MM.1S (cell line): ENCODE measurements at regions not wholly inside any gene's neighbourhood (a gene's known extent, or its start where the extent isn't known, plus 50 kb on each side); places are given as distances from the start of the nearest gene placed in this dataset.

Source experiments
- DNase-seq: peaks from one replicate; pipeline ENCODE4 v3.0.0-alpha.2; 2015
- H2AFZ ChIP-seq: fragments of 300-600 bp; sonication (generic); 2 replicates; pipeline ENCODE4 v1.6.0; 2016; ENCODE audit warnings: antibody characterized with exemption, low read length
- H3F3A ChIP-seq: fragments of 300-600 bp; sonication (generic); 2 replicates; pipeline ENCODE4 v1.6.1; 2016; ENCODE audit warnings: mild to moderate bottlenecking, antibody characterized with exemption, low read length, moderate library complexity, mixed read lengths; ENCODE audit not compliant: insufficient read depth
- H3K27ac ChIP-seq: fragments of 300-600 bp; sonication (generic); 2 replicates; pipeline ENCODE4 v1.5.1; 2016; ENCODE audit warnings: mild to moderate bottlenecking, low read length
- H3K27me3 ChIP-seq: fragments of 300-600 bp; sonication (generic); replicated peaks from 2 replicates; pipeline ENCODE4 v1.6.0; 2016; ENCODE audit warnings: low read length; ENCODE audit not compliant: insufficient read depth
- H3K36me3 ChIP-seq: fragments of 300-600 bp; sonication (generic); replicated peaks from 2 replicates; pipeline ENCODE4 v1.6.1; 2016; ENCODE audit warnings: mild to moderate bottlenecking, low read length, mixed read lengths; ENCODE audit not compliant: insufficient read depth
- H3K4me1 ChIP-seq: fragments of 300-600 bp; sonication (generic); 2 replicates; pipeline ENCODE4 v1.6.1; 2016; ENCODE audit warnings: low read length, mixed read lengths
- H3K4me2 ChIP-seq: fragments of 300-600 bp; sonication (generic); 2 replicates; pipeline ENCODE4 v1.6.0; 2016; ENCODE audit warnings: low read depth, low read length
- H3K4me3 ChIP-seq: fragments of 300-600 bp; sonication (generic); 2 replicates; pipeline ENCODE4 v1.5.1; 2016; ENCODE audit warnings: low read length, mixed read lengths
- H3K79me2 ChIP-seq: fragments of 300-600 bp; sonication (generic); 2 replicates; pipeline ENCODE4 v1.6.1; 2016; ENCODE audit warnings: mixed run types, low read length, mixed read lengths
- H3K9ac ChIP-seq: fragments of 300-600 bp; sonication (generic); 2 replicates; pipeline ENCODE4 v1.6.1; 2016; ENCODE audit warnings: low read length, mixed read lengths
- H3K9me2 ChIP-seq: fragments of 300-600 bp; sonication (generic); replicated peaks from 2 replicates; pipeline ENCODE4 v1.6.1; 2016; ENCODE audit warnings: mild to moderate bottlenecking, low read length, mixed read lengths; ENCODE audit not compliant: insufficient read depth
- H3K9me3 ChIP-seq: fragments of 300-600 bp; sonication (generic); replicated peaks from 2 replicates; pipeline ENCODE4 v1.6.1; 2016; ENCODE audit warnings: mild to moderate bottlenecking, low read length, mixed read lengths; ENCODE audit not compliant: insufficient read depth
- H4K20me1 ChIP-seq: fragments of 300-600 bp; sonication (generic); 2 replicates; pipeline ENCODE4 v1.6.1; 2016; ENCODE audit warnings: mild to moderate bottlenecking, low read length, moderate library complexity, mixed read lengths; ENCODE audit not compliant: insufficient read depth
- CTCF ChIP-seq: fragments of 300-600 bp; sonication (generic); IDR thresholded peaks from 2 replicates; pipeline ENCODE4 v1.5.1; 2016; ENCODE audit warnings: antibody characterized with exemption, low read length, mixed read lengths
- EZH2 ChIP-seq: fragments of 300-600 bp; sonication (generic); optimal IDR thresholded peaks from 2 replicates; pipeline ENCODE3; 2017; ENCODE audit warnings: low read depth, mild to moderate bottlenecking, antibody characterized with exemption, low read length, mixed read lengths
- EZH2phosphoT487 ChIP-seq: fragments of 300-600 bp; sonication (generic); IDR thresholded peaks from 2 replicates; pipeline ENCODE4 v1.6.1; 2018; ENCODE audit warnings: antibody characterized with exemption, low read length

DNA sequence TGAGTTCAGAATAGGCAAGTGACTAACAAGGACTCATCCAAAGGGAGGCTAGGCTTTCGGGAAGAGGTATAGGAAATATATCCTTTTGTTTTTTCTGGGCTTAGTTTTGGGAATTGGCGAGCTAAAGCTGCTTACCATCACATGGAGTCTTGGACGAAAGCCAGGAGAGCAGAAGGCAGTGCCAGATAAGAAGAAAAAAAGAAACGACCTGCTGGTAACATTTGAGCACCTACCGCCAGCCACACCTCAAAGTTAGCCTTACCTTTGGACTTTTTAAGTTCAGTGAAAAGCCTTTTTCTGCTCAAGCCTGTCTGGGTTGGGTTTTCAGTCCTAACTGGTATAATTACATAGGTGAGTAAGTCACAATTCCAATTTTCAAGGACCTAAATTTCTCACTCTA is 85.1 kb upstream of the LCORL start:
- Histone ChIP-seq H3K4me1 (peaks cover 3% of the 10 kb centered on the region; the same call in 1 of the 2 replicates), H3K27me3 (no peaks in the 10 kb centered on the region), H3K9ac (no peak overlapping the region), H3K4me2 (no peak overlapping the region), H3K27ac (no peak overlapping the region), H3K9me3 (no peaks in the 10 kb centered on the region), H4K20me1 (no peaks in the 10 kb centered on the region), H3F3A (no peaks in the 10 kb centered on the region), H3K9me2 (no peaks in the 10 kb centered on the region), H3K4me3 (no peak overlapping the region), H2AFZ (no peak overlapping the region), H3K79me2 (no peaks in the 10 kb centered on the region), H3K36me3 (no peaks in the 10 kb centered on the region)
- DNase-seq = no peak
- TF ChIP-seq EZH2 (no peak), CTCF (no peak), EZH2phosphoT487 (no peak)

DNA sequence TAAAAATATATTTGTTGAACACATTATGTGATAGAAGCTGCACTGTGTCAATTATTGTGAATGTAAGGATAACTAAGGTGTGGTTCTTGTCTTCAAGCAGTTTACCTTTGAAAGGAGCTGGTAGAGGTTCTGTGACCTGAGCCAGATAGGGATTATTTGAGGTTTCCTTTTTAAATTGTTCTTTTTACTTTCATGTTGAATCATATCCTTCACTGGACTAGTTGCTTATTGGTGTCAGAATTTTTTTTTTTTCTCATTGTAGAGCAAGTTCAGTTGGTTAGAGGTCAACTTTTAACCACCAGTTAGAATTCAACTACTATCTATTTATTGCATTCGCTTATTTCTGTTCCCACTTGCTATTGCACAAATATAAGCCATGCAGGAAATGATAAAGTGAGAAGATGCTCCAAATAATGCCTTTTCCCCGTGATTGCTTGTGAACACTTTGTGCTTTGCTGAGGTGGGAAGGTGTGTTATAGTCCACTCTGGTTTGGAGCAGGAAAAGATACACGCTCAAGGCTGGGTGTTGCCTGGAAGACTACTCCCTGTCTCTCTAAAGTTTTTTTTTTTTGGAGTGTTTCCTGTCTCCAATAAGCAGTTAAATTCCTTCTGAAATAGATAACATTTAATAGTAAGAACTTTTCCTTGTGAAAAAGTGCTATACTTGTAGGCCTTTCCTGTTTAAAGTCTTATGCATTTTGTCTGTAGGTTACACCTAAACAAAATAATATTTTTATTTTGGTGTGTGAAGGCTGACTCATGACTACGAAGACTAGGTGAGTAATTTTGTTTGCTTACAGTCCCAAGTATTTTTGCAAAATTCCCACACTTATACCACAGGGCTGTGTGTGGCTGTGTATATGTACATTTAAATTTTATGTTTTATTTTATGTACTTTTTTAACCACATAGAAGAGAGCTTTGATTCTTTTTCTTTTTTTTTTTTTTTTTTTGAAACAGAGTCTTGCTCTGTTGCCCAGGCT is 83.8 kb upstream of the LCORL start:
- Histone ChIP-seq H3K27ac (no peak overlapping the region), H3K27me3 (no peaks in the 10 kb centered on the region), H3F3A (no peaks in the 10 kb centered on the region), H3K4me1 (peaks cover 3% of the 10 kb centered on the region; the same call in 1 of the 2 replicates), H3K9ac (no peak overlapping the region), H3K4me3 (no peak overlapping the region), H3K36me3 (no peaks in the 10 kb centered on the region), H3K9me3 (no peaks in the 10 kb centered on the region), H3K79me2 (no peaks in the 10 kb centered on the region), H4K20me1 (no peaks in the 10 kb centered on the region), H2AFZ (no peak overlapping the region), H3K9me2 (no peaks in the 10 kb centered on the region), H3K4me2 (no peak overlapping the region)
- TF ChIP-seq EZH2 = no peak
- TF ChIP-seq CTCF = no peak
- no peak for TF ChIP-seq EZH2phosphoT487
- DNase-seq = peak; percentile 8

DNA sequence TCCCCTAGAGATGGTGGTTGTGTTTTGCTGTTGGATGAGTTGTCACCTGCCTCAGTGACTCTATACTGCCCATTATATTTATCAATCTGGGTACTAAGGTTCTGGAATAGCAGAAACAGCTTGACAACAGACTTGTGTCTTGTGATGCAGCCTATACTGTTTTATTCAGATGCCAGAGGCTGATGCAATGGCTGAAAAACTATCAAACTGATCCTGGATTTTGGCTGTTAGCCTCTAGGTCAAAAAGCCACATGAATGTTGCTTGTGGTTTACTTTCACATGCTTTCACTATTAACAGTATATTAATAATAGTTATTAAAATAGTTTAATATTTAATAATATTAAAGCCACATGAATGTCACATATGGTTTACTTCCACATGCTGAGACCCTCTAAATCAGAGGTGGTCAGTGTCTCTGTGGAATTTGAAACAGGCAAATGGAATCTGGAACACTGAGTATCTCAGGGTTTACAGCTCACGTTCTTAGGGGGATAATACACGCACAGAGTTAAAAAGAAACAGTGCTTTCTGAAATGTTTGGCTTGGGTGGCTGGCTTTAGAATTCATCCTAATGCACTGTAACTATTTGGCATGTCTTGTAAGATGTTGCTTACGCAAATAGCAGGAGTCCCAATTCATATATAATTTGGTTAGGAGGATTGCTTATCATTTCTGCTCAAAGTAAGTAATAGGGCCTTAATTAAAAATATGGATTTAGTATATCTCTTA is 82.5 kb upstream of the LCORL start:
- Histone ChIP-seq H3K4me2 (no peak overlapping the region), H3K27me3 (no peaks in the 10 kb centered on the region), H4K20me1 (no peaks in the 10 kb centered on the region), H3K36me3 (no peaks in the 10 kb centered on the region), H3K4me1 (peaks cover 3% of the 10 kb centered on the region; the same call in 1 of the 2 replicates), H3F3A (no peaks in the 10 kb centered on the region), H3K9ac (no peak overlapping the region), H3K79me2 (no peaks in the 10 kb centered on the region), H3K9me3 (no peaks in the 10 kb centered on the region), H3K4me3 (no peak overlapping the region), H2AFZ (no peak overlapping the region), H3K9me2 (no peaks in the 10 kb centered on the region), H3K27ac (no peak overlapping the region)
- no peak for DNase-seq
- TF ChIP-seq EZH2 (no peak), EZH2phosphoT487 (no peak), CTCF (no peak)
